Effector memory CD4-positive, alpha-beta T cell (primary cell): ENCODE measurements at regions not wholly inside any gene's neighbourhood (a gene's known extent, or its start where the extent isn't known, plus 50 kb on each side); places are given as distances from the start of the nearest gene placed in this dataset.

ENCODE experiments used
- DNase-seq, 3 donors: peaks; one replicate each; pipeline ENCODE4 v3.0.0-alpha.2; 2020
- H3K27ac ChIP-seq: 2 replicates; pipeline ENCODE4 v1.7.0; 2013; ENCODE audit warnings: mild to moderate bottlenecking, low read length, moderate library complexity; ENCODE audit not compliant: insufficient read depth, poor library complexity, severe bottlenecking
- H3K27me3 ChIP-seq: replicated peaks from 2 replicates; pipeline ENCODE4 v1.7.0; 2013; ENCODE audit warnings: mild to moderate bottlenecking, low read length; ENCODE audit not compliant: insufficient read depth, control insufficient read depth, poor library complexity, severe bottlenecking
- H3K36me3 ChIP-seq: 2 replicates; pipeline ENCODE4 v1.7.0; 2013; ENCODE audit warnings: mild to moderate bottlenecking, low read length, moderate library complexity; ENCODE audit not compliant: control insufficient read depth, insufficient read depth
- H3K4me1 ChIP-seq: 2 replicates; pipeline ENCODE4 v1.7.0; 2013; ENCODE audit warnings: low read length, mild to moderate bottlenecking; ENCODE audit not compliant: control insufficient read depth, insufficient read depth, poor library complexity, severe bottlenecking
- H3K4me3 ChIP-seq: 2 replicates; pipeline ENCODE4 v1.7.0; 2013; ENCODE audit warnings: low read length, low read depth, mild to moderate bottlenecking; ENCODE audit not compliant: insufficient read depth, poor library complexity, severe bottlenecking
- H3K9me3 ChIP-seq: 2 replicates; pipeline ENCODE4 v1.7.0; 2013; ENCODE audit warnings: mild to moderate bottlenecking, low read length, moderate library complexity; ENCODE audit not compliant: control insufficient read depth

DNA sequence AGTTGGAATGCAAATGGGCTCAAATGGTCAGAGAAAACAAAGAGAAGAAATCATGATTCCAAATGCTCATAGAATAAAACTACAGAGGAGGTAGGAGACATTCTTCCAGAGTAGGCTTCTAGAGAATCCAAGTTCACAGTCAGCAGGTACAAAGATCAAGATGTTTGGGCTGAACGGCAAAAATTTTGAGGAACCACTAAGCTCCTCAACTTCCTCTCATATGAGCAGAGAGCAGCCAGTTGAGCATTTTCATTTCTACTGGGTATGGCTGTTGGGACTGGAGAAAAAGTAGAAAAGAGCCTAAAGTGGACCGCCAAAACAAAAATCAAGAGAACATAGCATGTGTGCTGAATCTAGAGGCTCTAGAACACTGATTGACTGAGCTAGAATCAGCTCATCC is 73.8 kb upstream of the ARID2 start:
- H3K27ac ChIP-seq = no peak overlapping the region
- H3K9me3 ChIP-seq = no peaks in the 10 kb centered on the region
- H3K4me3 ChIP-seq = no peak overlapping the region
- H3K4me1 ChIP-seq = no peaks in the 10 kb centered on the region
- no peaks in the 10 kb centered on the region for H3K36me3 ChIP-seq
- no peaks in the 10 kb centered on the region for H3K27me3 ChIP-seq
- DNase-seq = no peak

GRCh38 chr12:45658020-45658419 is 71.5 kb upstream of the ARID2 start:
- Histone ChIP-seq H3K27ac (no peak overlapping the region), H3K4me3 (no peak overlapping the region), H3K27me3 (no peaks in the 10 kb centered on the region), H3K36me3 (no peaks in the 10 kb centered on the region), H3K9me3 (no peaks in the 10 kb centered on the region), H3K4me1 (no peaks in the 10 kb centered on the region)
- DNase-seq = no peak

- DNase-seq = no peak
- no peak overlapping the region for H3K4me3 ChIP-seq
Observed at GRCh38 chr12:45660330-45660729, 69.2 kb upstream of the ARID2 start.

GRCh38 chr12:45663455-45663854 is 66.1 kb upstream of the ARID2 start:
- Histone ChIP-seq H3K4me1 (no peaks in the 10 kb centered on the region), H3K4me3 (no peak overlapping the region), H3K36me3 (no peaks in the 10 kb centered on the region), H3K27ac (no peak overlapping the region), H3K27me3 (no peaks in the 10 kb centered on the region), H3K9me3 (no peaks in the 10 kb centered on the region)
- DNase-seq = no peak

More at GRCh38 chr12:45660330-45660729, 69.2 kb upstream of the ARID2 start:
- H3K27ac ChIP-seq = no peak overlapping the region
- H3K4me1 ChIP-seq = no peaks in the 10 kb centered on the region
- H3K36me3 ChIP-seq = no peaks in the 10 kb centered on the region
- H3K27me3 ChIP-seq = no peaks in the 10 kb centered on the region
- no peaks in the 10 kb centered on the region for H3K9me3 ChIP-seq

DNA sequence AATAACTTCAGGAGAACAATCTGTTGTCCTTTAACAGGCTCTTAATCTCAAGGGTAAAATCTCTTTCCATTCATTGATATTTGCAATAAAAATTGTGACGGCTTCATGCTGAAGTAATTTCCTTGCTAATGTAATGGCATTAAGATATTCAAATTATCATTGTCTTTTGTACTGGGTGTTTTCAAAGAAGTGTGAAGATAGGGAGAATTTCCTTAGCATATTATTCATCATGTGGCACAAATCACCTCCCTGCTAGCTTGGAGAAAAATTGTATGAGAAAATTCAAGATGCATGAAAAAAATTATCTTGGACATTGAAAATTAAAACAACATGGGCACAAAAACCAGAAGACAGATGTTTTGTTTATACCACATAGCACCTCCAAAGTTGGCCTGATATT is 63.6 kb upstream of the ARID2 start:
- Histone ChIP-seq H3K9me3 (no peaks in the 10 kb centered on the region), H3K27me3 (no peaks in the 10 kb centered on the region), H3K4me3 (no peak overlapping the region), H3K27ac (no peak overlapping the region), H3K4me1 (peaks cover 14% of the 10 kb centered on the region), H3K36me3 (no peaks in the 10 kb centered on the region)
- DNase-seq = no peak

GRCh38 chr12:45666396-45666795 is 63.1 kb upstream of the ARID2 start:
- H3K36me3 ChIP-seq = no peaks in the 10 kb centered on the region
- peaks cover 17% of the 10 kb centered on the region for H3K4me1 ChIP-seq
- no peak overlapping the region for H3K4me3 ChIP-seq
- H3K27me3 ChIP-seq = no peaks in the 10 kb centered on the region
- no peak for DNase-seq
- H3K9me3 ChIP-seq = no peaks in the 10 kb centered on the region
- H3K27ac ChIP-seq = no peak overlapping the region

GRCh38 chr12:45666816-45667215 is 62.7 kb upstream of the ARID2 start:
- Histone ChIP-seq H3K27ac (no peak overlapping the region), H3K4me1 (peaks cover 17% of the 10 kb centered on the region), H3K27me3 (no peaks in the 10 kb centered on the region), H3K9me3 (no peaks in the 10 kb centered on the region), H3K36me3 (no peaks in the 10 kb centered on the region), H3K4me3 (no peak overlapping the region)
- no peak for DNase-seq

DNA sequence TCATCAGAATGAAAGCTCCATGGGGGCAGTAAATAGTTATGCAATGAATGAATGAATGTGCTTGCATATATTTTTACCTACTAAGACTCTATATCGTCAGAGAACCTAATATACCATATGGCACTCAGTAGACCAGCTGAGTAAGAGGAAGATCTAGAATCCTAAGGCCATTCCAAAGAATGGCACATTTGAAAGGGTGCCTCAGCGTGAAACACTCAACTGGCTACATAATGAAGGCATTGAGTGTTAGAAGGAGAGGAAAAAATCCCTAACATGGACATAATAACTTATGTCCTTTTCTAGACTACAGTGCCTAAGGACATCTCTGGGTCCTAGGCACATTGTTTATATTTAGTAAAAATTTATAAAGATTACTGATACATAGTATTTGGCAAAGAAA is 61.7 kb upstream of the ARID2 start:
- H3K4me1 ChIP-seq = peaks cover 17% of the 10 kb centered on the region
- no peak for DNase-seq
- H3K9me3 ChIP-seq = no peaks in the 10 kb centered on the region

GRCh38 chr12:45668641-45669040 is 60.9 kb upstream of the ARID2 start:
- Histone ChIP-seq H3K36me3 (no peaks in the 10 kb centered on the region), H3K4me3 (peak overlapping the region; percentile 19), H3K4me1 (peaks cover 17% of the 10 kb centered on the region), H3K27ac (peak overlapping the region; percentile 32), H3K9me3 (no peaks in the 10 kb centered on the region), H3K27me3 (no peaks in the 10 kb centered on the region)
- DNase-seq = no peak

More for the DNA sequence above, 61.7 kb upstream of the ARID2 start:
- Histone ChIP-seq H3K27me3 (no peaks in the 10 kb centered on the region), H3K4me3 (no peak overlapping the region), H3K27ac (no peak overlapping the region), H3K36me3 (no peaks in the 10 kb centered on the region)

- peaks cover 17% of the 10 kb centered on the region for H3K4me1 ChIP-seq
- no peaks in the 10 kb centered on the region for H3K36me3 ChIP-seq
- peak overlapping the region; percentile 19 for H3K4me3 ChIP-seq
- H3K27me3 ChIP-seq = no peaks in the 10 kb centered on the region
- no peaks in the 10 kb centered on the region for H3K9me3 ChIP-seq
- H3K27ac ChIP-seq = peak overlapping the region; percentile 32
- no peak for DNase-seq
Observed at GRCh38 chr12:45669093-45669492, 60.4 kb upstream of the ARID2 start.

GRCh38 chr12:45669792-45670191 is 59.7 kb upstream of the ARID2 start:
- no peak overlapping the region for H3K27ac ChIP-seq
- H3K9me3 ChIP-seq = no peaks in the 10 kb centered on the region
- H3K27me3 ChIP-seq = no peaks in the 10 kb centered on the region
- no peaks in the 10 kb centered on the region for H3K36me3 ChIP-seq
- H3K4me3 ChIP-seq = peak overlapping the region; percentile 19
- H3K4me1 ChIP-seq = peaks cover 17% of the 10 kb centered on the region
- no peak for DNase-seq
